GM23338 (cell line): ENCODE measurements at regions not wholly inside any gene's neighbourhood (a gene's known extent, or its start where the extent isn't known, plus 50 kb on each side); places are given as distances from the start of the nearest gene placed in this dataset.

Source experiments
- ATAC-seq: fragments of 200-7000 bp; cut with Tn5 transposase; 3 replicates; pipeline ENCODE4 v1.9.1; 2020
- DNase-seq: peaks from one replicate; pipeline ENCODE4 v3.0.0-alpha.2; 2015; ENCODE audit warnings: low spot score
- H2AFZ ChIP-seq: fragments of 200-600 bp; sonication (generic); 2 replicates; pipeline ENCODE4 v1.8.0; 2016; ENCODE audit warnings: antibody characterized with exemption, mild to moderate bottlenecking, moderate library complexity
- H3F3A ChIP-seq: fragments of 200-600 bp; sonication (generic); replicated peaks from 2 replicates; pipeline ENCODE4 v1.8.0; 2017; ENCODE audit warnings: antibody characterized with exemption, mixed run types, low read depth
- H3K27ac ChIP-seq: fragments of 200-600 bp; sonication (generic); 2 replicates; pipeline ENCODE4 v1.6.1; 2016; ENCODE audit warnings: low read depth
- H3K27me3 ChIP-seq: fragments of 200-600 bp; sonication (generic); 2 replicates; pipeline ENCODE4 v1.8.0; 2016; ENCODE audit warnings: mild to moderate bottlenecking, mixed run types, moderate library complexity; ENCODE audit not compliant: insufficient read depth
- H3K36me3 ChIP-seq: fragments of 200-600 bp; sonication (generic); 2 replicates; pipeline ENCODE4 v1.8.0; 2016; ENCODE audit warnings: mild to moderate bottlenecking; ENCODE audit not compliant: insufficient read depth
- H3K4me1 ChIP-seq: fragments of 200-600 bp; sonication (generic); 2 replicates; pipeline ENCODE4 v1.8.0; 2016; ENCODE audit warnings: mild to moderate bottlenecking, moderate library complexity; ENCODE audit not compliant: insufficient read depth
- H3K4me2 ChIP-seq: fragments of 200-600 bp; sonication (generic); 2 replicates; pipeline ENCODE4 v1.7.1; 2017; ENCODE audit warnings: mixed run types
- H3K4me3 ChIP-seq: fragments of 200-600 bp; sonication (generic); 2 replicates; pipeline ENCODE4 v1.6.1; 2016; ENCODE audit warnings: mixed run types
- H3K79me2 ChIP-seq: fragments of 200-600 bp; sonication (generic); replicated peaks from 2 replicates; pipeline ENCODE4 v1.8.0; 2017; ENCODE audit warnings: mild to moderate bottlenecking; ENCODE audit not compliant: insufficient read depth
- H3K9me2 ChIP-seq: fragments of 200-600 bp; sonication (generic); 2 replicates; pipeline ENCODE4 v1.8.0; 2017; ENCODE audit not compliant: insufficient read depth
- H4K20me1 ChIP-seq: fragments of 200-600 bp; sonication (generic); replicated peaks from 2 replicates; pipeline ENCODE4 v1.8.0; 2017; ENCODE audit warnings: mild to moderate bottlenecking; ENCODE audit not compliant: insufficient read depth
- H3K27ac Mint-ChIP-seq: 2 replicates; pipeline ENCODE4 v1.8.0; 2020; ENCODE audit warnings: inconsistent platforms, mild to moderate bottlenecking, moderate library complexity, mixed read lengths
- H3K27me3 Mint-ChIP-seq: 3 replicates; pipeline ENCODE4 v1.8.0; 2022; ENCODE audit warnings: low read depth, mild to moderate bottlenecking, moderate library complexity, mixed read lengths, inconsistent platforms; ENCODE audit not compliant: insufficient read depth, poor library complexity
- H3K36me3 Mint-ChIP-seq: 3 replicates; pipeline ENCODE4 v1.8.0; 2021; ENCODE audit warnings: low read depth, mild to moderate bottlenecking, inconsistent platforms, moderate library complexity, mixed read lengths
- H3K4me1 Mint-ChIP-seq: 3 replicates; pipeline ENCODE4 v1.8.0; 2020; ENCODE audit warnings: mild to moderate bottlenecking, inconsistent platforms, mixed read lengths
- H3K4me3 Mint-ChIP-seq: 3 replicates; pipeline ENCODE4 v1.8.0; 2021; ENCODE audit warnings: moderate library complexity, mild to moderate bottlenecking, inconsistent platforms, mixed read lengths
- H3K9me3 Mint-ChIP-seq: 3 replicates; pipeline ENCODE4 v1.8.0; 2020; ENCODE audit warnings: moderate library complexity, mild to moderate bottlenecking, inconsistent platforms, mixed read lengths
- CREB1 ChIP-seq: fragments of 250-450 bp; sonication (Bioruptor Pico); IDR thresholded peaks from 2 replicates; pipeline ENCODE4 v1.5.0; 2020; ENCODE audit warnings: low read depth, mild to moderate bottlenecking, moderate library complexity
- EZH2 ChIP-seq: fragments of 200-600 bp; sonication (generic); IDR thresholded peaks from one replicate; pipeline ENCODE4 v1.8.0; 2017; ENCODE audit warnings: antibody characterized with exemption, mild to moderate bottlenecking, low read depth; ENCODE audit not compliant: unreplicated experiment
- EZH2phosphoT487 ChIP-seq: fragments of 200-600 bp; sonication (generic); IDR thresholded peaks from one replicate; pipeline ENCODE4 v1.8.1; 2018; ENCODE audit warnings: antibody characterized with exemption; ENCODE audit not compliant: unreplicated experiment
- JUNB ChIP-seq: IDR thresholded peaks from one replicate; pipeline ENCODE4 v1.6.1; 2016; ENCODE audit warnings: antibody characterized with exemption; ENCODE audit not compliant: unreplicated experiment
- NANOG ChIP-seq: IDR thresholded peaks from 2 replicates; pipeline ENCODE4 v1.6.1; 2016; ENCODE audit warnings: antibody characterized with exemption, borderline replicate concordance
- POLR2AphosphoS5 ChIP-seq: IDR thresholded peaks from 2 replicates; pipeline ENCODE4 v1.6.1; 2016; ENCODE audit warnings: antibody characterized with exemption, low read depth
- STAT1 ChIP-seq: IDR thresholded peaks from one replicate; pipeline ENCODE4 v1.6.1; 2016; ENCODE audit warnings: antibody characterized with exemption; ENCODE audit not compliant: unreplicated experiment
- ZNF114 ChIP-seq: fragments of 250-450 bp; sonication (Bioruptor Pico); IDR thresholded peaks from 2 replicates; pipeline ENCODE4 v1.5.0; 2020; ENCODE audit warnings: mild to moderate bottlenecking, moderate library complexity
- ZNF331 ChIP-seq: fragments of 250-450 bp; sonication (Bioruptor Pico); IDR thresholded peaks from 2 replicates; pipeline ENCODE4 v1.5.0; 2020; ENCODE audit warnings: low read depth, mild to moderate bottlenecking, moderate library complexity
- TF ChIP-seq, protein P1 (sequence below): IDR thresholded peaks from one replicate; pipeline ENCODE4 v1.6.1; 2018; ENCODE audit warnings: antibody characterized with exemption; ENCODE audit not compliant: unreplicated experiment
- TF ChIP-seq, protein P2 (sequence below): fragments of 250-450 bp; sonication (Bioruptor Pico); IDR thresholded peaks from 2 replicates; pipeline ENCODE4 v1.5.0; 2020; ENCODE audit warnings: mild to moderate bottlenecking, moderate library complexity
- TF ChIP-seq, protein P3 (sequence below), 2 experiments: fragments of 200-600 bp in 1 of 2; sonication (generic) in 1 of 2; conservative IDR thresholded peaks; 2 replicates each; pipeline versions ENCODE4 v1.5.1 to v1.6.1; 2016 to 2017; ENCODE audit warnings: antibody characterized with exemption in 2 of 2, low read depth in 2 of 2, mild to moderate bottlenecking in 2 of 2, moderate library complexity in 1 of 2
- TF ChIP-seq, protein P4 (sequence below): IDR thresholded peaks from 2 replicates; pipeline ENCODE4 v1.6.1; 2016; ENCODE audit warnings: antibody characterized with exemption

DNA sequence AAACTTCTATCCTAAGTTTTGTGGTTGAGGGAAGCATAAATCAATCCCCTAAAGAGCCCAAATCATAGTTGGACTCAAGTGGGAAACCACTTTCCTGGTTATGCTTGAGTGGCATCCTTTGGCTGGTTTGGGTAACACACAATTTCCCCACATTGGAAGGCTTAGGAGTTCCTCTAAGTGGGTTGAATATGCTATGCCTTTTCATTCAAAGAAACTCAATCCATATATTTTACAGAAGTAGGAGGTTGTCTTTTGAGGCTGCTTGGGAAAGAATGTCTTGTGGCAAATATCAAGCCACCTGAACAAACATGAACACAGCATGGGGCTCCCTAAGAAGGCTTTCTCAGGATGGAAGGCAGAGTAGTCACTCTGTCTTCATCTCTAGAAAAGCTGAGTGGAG, 121.1 kb downstream of the SPATA31D1 start:
- Histone ChIP-seq H3K4me2 (no peak overlapping the region; the same call in 1 of the 2 replicates), H3F3A (no peaks in the 10 kb centered on the region), H3K4me1 (peaks cover 9% of the 10 kb centered on the region; the same call in 1 of the 2 replicates), H3K36me3 (no peaks in the 10 kb centered on the region), H3K27ac (no peak overlapping the region), H3K4me3 (no peak overlapping the region), H3K9me2 (peaks cover 7% of the 10 kb centered on the region; the same call in 1 of the 2 replicates), H4K20me1 (no peaks in the 10 kb centered on the region), H3K79me2 (no peaks in the 10 kb centered on the region), H2AFZ (no peak overlapping the region), H3K27me3 (no peaks in the 10 kb centered on the region)
- no peak overlapping the region for H3K27ac Mint-ChIP-seq
- H3K27me3 Mint-ChIP-seq: no peaks in the 10 kb centered on the region
- ATAC-seq (no peak), DNase-seq (no peak)
- peaks cover 2% of the 10 kb centered on the region; the same call in 2 of the 3 replicates for H3K4me1 Mint-ChIP-seq
- TF ChIP-seq STAT1 (no peak), CREB1 (CRISPR knock-in tag) (no peak), ZNF114 (no peak), EZH2phosphoT487 (no peak), ZNF331 (CRISPR knock-in tag) (no peak), JUNB (no peak), NANOG (no peak), EZH2 (no peak), POLR2AphosphoS5 (no peak)
- TF ChIP-seq, protein P1, sequence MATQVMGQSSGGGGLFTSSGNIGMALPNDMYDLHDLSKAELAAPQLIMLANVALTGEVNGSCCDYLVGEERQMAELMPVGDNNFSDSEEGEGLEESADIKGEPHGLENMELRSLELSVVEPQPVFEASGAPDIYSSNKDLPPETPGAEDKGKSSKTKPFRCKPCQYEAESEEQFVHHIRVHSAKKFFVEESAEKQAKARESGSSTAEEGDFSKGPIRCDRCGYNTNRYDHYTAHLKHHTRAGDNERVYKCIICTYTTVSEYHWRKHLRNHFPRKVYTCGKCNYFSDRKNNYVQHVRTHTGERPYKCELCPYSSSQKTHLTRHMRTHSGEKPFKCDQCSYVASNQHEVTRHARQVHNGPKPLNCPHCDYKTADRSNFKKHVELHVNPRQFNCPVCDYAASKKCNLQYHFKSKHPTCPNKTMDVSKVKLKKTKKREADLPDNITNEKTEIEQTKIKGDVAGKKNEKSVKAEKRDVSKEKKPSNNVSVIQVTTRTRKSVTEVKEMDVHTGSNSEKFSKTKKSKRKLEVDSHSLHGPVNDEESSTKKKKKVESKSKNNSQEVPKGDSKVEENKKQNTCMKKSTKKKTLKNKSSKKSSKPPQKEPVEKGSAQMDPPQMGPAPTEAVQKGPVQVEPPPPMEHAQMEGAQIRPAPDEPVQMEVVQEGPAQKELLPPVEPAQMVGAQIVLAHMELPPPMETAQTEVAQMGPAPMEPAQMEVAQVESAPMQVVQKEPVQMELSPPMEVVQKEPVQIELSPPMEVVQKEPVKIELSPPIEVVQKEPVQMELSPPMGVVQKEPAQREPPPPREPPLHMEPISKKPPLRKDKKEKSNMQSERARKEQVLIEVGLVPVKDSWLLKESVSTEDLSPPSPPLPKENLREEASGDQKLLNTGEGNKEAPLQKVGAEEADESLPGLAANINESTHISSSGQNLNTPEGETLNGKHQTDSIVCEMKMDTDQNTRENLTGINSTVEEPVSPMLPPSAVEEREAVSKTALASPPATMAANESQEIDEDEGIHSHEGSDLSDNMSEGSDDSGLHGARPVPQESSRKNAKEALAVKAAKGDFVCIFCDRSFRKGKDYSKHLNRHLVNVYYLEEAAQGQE: no peak
- TF ChIP-seq, protein P2, sequence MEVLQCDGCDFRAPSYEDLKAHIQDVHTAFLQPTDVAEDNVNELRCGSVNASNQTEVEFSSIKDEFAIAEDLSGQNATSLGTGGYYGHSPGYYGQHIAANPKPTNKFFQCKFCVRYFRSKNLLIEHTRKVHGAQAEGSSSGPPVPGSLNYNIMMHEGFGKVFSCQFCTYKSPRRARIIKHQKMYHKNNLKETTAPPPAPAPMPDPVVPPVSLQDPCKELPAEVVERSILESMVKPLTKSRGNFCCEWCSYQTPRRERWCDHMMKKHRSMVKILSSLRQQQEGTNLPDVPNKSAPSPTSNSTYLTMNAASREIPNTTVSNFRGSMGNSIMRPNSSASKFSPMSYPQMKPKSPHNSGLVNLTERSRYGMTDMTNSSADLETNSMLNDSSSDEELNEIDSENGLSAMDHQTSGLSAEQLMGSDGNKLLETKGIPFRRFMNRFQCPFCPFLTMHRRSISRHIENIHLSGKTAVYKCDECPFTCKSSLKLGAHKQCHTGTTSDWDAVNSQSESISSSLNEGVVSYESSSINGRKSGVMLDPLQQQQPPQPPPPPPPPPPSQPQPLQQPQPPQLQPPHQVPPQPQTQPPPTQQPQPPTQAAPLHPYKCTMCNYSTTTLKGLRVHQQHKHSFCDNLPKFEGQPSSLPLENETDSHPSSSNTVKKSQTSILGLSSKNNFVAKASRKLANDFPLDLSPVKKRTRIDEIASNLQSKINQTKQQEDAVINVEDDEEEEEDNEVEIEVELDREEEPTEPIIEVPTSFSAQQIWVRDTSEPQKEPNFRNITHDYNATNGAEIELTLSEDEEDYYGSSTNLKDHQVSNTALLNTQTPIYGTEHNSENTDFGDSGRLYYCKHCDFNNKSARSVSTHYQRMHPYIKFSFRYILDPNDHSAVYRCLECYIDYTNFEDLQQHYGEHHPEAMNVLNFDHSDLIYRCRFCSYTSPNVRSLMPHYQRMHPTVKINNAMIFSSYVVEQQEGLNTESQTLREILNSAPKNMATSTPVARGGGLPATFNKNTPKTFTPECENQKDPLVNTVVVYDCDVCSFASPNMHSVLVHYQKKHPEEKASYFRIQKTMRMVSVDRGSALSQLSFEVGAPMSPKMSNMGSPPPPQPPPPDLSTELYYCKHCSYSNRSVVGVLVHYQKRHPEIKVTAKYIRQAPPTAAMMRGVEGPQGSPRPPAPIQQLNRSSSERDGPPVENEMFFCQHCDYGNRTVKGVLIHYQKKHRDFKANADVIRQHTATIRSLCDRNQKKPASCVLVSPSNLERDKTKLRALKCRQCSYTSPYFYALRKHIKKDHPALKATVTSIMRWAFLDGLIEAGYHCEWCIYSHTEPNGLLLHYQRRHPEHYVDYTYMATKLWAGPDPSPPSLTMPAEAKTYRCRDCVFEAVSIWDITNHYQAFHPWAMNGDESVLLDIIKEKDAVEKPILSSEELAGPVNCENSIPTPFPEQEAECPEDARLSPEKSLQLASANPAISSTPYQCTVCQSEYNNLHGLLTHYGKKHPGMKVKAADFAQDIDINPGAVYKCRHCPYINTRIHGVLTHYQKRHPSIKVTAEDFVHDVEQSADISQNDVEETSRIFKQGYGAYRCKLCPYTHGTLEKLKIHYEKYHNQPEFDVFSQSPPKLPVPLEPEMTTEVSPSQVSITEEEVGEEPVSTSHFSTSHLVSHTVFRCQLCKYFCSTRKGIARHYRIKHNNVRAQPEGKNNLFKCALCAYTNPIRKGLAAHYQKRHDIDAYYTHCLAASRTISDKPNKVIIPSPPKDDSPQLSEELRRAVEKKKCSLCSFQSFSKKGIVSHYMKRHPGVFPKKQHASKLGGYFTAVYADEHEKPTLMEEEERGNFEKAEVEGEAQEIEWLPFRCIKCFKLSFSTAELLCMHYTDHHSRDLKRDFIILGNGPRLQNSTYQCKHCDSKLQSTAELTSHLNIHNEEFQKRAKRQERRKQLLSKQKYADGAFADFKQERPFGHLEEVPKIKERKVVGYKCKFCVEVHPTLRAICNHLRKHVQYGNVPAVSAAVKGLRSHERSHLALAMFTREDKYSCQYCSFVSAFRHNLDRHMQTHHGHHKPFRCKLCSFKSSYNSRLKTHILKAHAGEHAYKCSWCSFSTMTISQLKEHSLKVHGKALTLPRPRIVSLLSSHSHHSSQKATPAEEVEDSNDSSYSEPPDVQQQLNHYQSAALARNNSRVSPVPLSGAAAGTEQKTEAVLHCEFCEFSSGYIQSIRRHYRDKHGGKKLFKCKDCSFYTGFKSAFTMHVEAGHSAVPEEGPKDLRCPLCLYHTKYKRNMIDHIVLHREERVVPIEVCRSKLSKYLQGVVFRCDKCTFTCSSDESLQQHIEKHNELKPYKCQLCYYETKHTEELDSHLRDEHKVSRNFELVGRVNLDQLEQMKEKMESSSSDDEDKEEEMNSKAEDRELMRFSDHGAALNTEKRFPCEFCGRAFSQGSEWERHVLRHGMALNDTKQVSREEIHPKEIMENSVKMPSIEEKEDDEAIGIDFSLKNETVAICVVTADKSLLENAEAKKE (CRISPR knock-in tag): no peak
- TF ChIP-seq, protein P3, sequence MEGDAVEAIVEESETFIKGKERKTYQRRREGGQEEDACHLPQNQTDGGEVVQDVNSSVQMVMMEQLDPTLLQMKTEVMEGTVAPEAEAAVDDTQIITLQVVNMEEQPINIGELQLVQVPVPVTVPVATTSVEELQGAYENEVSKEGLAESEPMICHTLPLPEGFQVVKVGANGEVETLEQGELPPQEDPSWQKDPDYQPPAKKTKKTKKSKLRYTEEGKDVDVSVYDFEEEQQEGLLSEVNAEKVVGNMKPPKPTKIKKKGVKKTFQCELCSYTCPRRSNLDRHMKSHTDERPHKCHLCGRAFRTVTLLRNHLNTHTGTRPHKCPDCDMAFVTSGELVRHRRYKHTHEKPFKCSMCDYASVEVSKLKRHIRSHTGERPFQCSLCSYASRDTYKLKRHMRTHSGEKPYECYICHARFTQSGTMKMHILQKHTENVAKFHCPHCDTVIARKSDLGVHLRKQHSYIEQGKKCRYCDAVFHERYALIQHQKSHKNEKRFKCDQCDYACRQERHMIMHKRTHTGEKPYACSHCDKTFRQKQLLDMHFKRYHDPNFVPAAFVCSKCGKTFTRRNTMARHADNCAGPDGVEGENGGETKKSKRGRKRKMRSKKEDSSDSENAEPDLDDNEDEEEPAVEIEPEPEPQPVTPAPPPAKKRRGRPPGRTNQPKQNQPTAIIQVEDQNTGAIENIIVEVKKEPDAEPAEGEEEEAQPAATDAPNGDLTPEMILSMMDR (conservative IDR thresholded peaks at IDR 0.05; ENCODE audit: low read depth in 2 of 2): no peak
- TF ChIP-seq, protein P4, sequence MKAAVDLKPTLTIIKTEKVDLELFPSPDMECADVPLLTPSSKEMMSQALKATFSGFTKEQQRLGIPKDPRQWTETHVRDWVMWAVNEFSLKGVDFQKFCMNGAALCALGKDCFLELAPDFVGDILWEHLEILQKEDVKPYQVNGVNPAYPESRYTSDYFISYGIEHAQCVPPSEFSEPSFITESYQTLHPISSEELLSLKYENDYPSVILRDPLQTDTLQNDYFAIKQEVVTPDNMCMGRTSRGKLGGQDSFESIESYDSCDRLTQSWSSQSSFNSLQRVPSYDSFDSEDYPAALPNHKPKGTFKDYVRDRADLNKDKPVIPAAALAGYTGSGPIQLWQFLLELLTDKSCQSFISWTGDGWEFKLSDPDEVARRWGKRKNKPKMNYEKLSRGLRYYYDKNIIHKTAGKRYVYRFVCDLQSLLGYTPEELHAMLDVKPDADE: no peak
- H3K36me3 Mint-ChIP-seq: no peaks in the 10 kb centered on the region
- H3K4me3 Mint-ChIP-seq: no peak overlapping the region
- H3K9me3 Mint-ChIP-seq: peaks cover 2% of the 10 kb centered on the region; the same call in 1 of the 3 replicates
